NCI-H345 (cell line): ENCODE measurements at regions not wholly inside any gene's neighbourhood (a gene's known extent, or its start where the extent isn't known, plus 50 kb on each side); places are given as distances from the start of the nearest gene placed in this dataset.
"Not testable (repeated sequence)": the region's sequence is repeated elsewhere in the genome, so short reads cannot be mapped to it uniquely, and the experiment has no call there.

Experiments
- DNase-seq: peaks from one replicate; lab custom pipeline; 2025; lab: John Stamatoyannopoulos, UW

- DNase-seq, result no peak
Measured at GRCh38 chr9:79470954-79471353, 100.8 kb upstream of the TLE4 start.

DNA sequence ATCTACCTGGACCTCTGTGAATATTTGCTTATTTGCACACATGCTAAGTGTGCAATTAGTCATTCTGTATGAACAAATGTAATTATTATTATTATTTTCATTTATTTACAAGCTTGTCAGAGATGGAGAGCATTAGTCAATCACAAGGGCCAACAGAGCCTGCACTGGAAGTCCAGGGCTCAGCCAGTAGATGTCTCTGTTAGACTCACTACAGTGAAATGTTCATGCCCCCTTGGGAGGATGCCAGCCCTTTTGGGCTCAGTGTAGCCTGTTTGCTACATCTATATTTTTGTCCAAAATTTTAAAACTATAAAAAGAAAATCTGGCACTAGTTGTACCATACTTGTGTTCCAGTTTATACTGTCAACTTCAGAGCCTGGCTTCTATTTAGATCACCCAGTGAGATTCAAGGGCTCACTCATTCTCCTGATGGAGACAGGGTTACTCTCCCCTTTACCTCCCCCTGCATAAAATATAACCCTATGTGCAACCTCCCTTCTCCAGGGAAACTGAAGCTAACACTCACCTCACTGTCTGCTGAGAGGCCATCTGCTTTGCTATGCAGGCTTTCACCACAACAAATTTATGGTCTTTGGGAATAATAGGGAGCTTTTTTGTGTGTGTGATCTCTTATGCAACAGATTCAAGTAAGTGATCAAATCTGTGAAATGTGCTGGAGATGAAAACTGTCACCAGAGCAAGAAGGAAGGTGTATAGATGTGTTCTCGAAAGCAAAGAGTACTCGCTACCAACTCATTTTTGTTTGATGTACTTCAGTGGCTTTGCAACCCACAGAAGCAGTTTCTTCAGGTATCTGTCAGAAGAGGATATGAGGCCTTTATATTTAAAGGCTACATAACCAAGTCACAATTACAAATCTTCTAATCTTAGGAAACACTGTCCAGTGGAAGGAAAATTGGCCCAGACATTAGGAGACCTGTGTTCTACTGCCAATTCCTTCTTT is 99.9 kb upstream of the TLE4 start:
- no peak for DNase-seq

DNA sequence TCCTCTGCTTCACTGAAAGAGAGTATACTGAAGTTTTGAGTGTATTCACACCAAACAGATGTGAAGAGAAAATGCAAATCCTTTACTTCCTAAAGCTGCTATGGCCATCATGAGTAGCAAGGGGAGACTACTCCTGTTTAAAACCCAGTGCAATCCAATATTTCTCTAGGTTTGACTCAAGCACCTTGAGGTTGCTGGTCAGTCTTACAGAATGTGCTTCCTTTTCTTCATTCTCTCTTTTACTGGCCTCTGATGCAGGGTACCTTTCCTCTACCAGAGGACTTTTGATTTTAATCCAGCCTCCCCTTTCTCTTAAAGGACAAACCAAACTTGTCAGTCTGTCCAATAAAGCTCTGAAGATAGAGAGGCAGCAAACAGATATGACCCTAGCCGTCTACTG is 98.1 kb upstream of the TLE4 start:
- no peak for DNase-seq

GRCh38 chr9:79477241-79477840 is 94.4 kb upstream of the TLE4 start:
- DNase-seq, result no peak

GRCh38 chr9:79477955-79478771 is 93.6 kb upstream of the TLE4 start:
- no peak for DNase-seq

DNA sequence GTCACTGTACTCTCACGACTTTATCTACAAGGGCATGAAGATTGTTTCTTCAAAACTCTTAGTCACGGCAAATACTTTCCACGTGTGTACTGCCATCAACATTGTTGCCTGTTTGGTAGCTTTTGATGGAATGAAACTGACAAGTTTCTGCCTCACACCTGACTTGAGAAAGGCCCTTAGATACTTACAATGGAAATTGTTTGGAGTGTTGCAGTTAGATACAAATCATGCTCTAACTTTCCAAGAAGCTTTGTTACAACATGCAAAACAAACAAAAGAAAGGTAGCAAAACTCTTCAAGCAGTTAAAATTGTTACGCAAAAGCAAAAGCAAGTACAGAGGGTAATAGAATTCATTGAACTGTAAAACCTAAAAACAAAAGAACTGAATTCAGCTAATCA is 91.1 kb upstream of the TLE4 start:
- DNase-seq, result no peak

GRCh38 chr9:79481846-79482477 is 89.8 kb upstream of the TLE4 start:
- DNase-seq, result no peak

GRCh38 chr9:79485258-79485657 is 86.5 kb upstream of the TLE4 start:
- DNase-seq, result no peak

GRCh38 chr9:79489261-79490000 is 82.3 kb upstream of the TLE4 start:
- peak; percentile 8 for DNase-seq

DNA sequence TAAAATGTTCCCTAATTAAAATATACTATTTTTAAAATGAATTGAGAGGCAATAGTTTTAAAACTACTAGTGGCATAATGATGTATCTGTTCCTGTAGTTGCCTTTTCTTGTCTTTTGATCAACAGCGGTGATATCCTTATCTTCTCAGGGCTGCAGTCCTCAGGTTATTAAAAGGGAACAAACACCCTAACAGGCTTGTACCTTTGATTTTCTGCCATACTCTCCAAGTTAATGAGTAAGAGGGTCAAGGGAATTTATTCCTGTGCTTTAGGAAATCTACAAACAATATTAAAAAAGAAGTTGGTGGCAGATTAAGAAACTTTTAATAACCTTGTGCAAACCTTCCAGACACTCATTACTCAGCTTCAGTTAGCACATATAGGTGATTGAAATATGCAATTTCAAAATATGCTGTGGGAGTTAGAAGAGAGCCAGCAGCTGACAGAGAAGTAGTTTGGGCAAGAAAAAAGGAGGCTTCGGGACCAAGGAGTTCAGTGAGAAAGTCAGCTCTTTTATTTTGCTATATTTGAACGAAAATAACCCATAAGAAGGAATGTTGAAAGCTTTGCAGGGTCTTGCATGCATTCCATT is 81.0 kb upstream of the TLE4 start:
- no peak for DNase-seq

- no peak for DNase-seq
Measured at GRCh38 chr9:79492092-79493009, 79.4 kb upstream of the TLE4 start.

DNA sequence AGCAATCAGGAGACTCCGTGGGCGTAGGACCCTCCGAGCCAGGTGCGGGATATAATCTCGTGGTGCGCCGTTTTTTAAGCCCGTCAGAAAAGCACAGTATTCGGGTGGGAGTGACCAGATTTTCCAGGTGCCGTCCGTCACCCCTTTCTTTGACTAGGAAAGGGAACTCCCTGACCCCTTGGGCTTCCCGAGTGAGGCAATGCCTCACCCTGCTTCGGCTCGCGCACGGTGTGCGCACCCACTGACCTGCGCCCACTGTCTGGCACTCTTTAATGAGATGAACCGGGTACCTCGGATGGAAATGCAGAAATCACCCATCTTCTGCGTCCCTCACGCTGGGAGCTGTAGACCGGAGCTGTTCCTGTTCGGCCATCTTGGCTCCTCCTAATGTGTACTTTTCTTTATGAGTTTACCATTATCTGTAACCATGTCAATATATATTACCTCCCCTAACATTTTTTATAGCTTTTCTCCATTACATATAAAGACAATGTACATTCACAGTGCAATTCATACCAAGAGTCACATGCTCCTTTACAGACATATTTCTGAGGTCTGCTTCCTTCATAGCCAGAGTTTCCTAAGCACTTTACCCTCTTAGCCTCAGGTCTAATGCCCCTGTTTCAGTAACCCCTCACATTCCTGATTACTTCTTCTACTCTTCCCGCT is 71.4 kb upstream of the TLE4 start:
- DNase-seq, result not testable (repeated sequence)

DNA sequence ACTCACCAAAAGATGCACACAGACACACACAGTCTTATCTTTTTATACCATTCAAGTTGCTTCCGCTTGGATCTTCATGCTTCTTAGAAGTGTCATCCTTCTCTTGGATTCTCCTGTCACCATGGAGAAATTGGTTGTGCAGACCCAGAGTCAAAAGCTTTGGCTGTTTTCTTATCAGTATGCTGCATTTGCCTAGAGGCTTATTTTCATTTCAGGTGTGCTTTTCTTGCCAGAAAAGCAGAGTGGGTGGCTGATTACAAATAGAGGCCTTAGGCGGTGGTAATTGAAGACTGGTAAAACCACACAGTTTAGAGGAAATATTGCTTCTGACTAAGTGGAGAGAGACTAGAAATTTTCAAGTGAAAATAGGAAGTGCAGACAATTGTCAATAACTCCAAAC is 70.2 kb upstream of the TLE4 start:
- DNase-seq, result no peak

GRCh38 chr9:79507801-79508200 is 64.0 kb upstream of the TLE4 start:
- no peak for DNase-seq

DNA sequence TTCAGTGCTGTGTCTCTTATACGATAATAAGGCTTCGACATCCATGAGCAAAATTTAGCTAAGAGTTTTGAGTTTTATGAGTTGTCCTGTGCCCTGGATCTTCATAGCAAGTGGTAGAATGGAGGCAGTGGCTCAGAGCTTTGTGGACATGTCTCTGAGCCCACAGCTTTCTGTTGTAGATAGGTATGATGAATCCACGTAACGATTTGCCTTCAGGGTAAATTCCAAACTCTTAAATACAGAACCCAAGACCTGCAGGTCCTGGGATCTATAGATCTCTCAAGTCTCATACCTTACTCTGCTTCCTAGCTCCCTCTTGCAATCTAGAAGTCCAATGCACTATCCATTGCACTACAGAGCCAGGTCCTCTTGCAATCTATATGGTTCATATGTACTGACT is 59.5 kb upstream of the TLE4 start:
- no peak for DNase-seq
